Activated CD8-positive, alpha-beta memory T cell treated with anti-CD3 and anti-CD28 coated beads, Interleukin-2, amount 10 ng/mL, durations not matched to agents 7 days and 5 days (primary cell): ENCODE measurements at regions not wholly inside any gene's neighbourhood (a gene's known extent, or its start where the extent isn't known, plus 50 kb on each side); places are given as distances from the start of the nearest gene placed in this dataset.
A peak's percentile ranks its signal among the peaks of the same experiment; 100 is the strongest.

Experiments
- ATAC-seq: fragments of 150-1000 bp; cut with Tn5 transposase; one replicate; pipeline ENCODE4 v1.10.0; 2021; ENCODE audit warnings: moderate library complexity
- CTCF ChIA-PET: fragments of 350-600 bp; sonication (Branson Sonifier 250); formaldehyde crosslinking; loops from one replicate; lab custom pipeline; 2021; ENCODE audit warnings: antibody characterized with exemption; lab: Charles Lee
- DNase-seq: peaks from one replicate; pipeline ENCODE4 v3.0.0-alpha.2; 2020
- H3K27ac Mint-ChIP-seq: one replicate; pipeline ENCODE4 v1.8.0; 2021; ENCODE audit warnings: mild to moderate bottlenecking, mixed read lengths
- H3K27me3 Mint-ChIP-seq: one replicate; pipeline ENCODE4 v1.8.0; 2021; ENCODE audit warnings: mixed read lengths
- H3K36me3 Mint-ChIP-seq: one replicate; pipeline ENCODE4 v1.8.0; 2021; ENCODE audit warnings: mild to moderate bottlenecking, mixed read lengths
- H3K4me1 Mint-ChIP-seq: one replicate; pipeline ENCODE4 v1.8.0; 2021; ENCODE audit warnings: mixed read lengths
- H3K4me3 Mint-ChIP-seq: one replicate; pipeline ENCODE4 v1.8.0; 2021; ENCODE audit warnings: mild to moderate bottlenecking, moderate library complexity, mixed read lengths
- H3K9me3 Mint-ChIP-seq: one replicate; pipeline ENCODE4 v1.8.0; 2022; ENCODE audit warnings: low read depth, mixed read lengths

DNA sequence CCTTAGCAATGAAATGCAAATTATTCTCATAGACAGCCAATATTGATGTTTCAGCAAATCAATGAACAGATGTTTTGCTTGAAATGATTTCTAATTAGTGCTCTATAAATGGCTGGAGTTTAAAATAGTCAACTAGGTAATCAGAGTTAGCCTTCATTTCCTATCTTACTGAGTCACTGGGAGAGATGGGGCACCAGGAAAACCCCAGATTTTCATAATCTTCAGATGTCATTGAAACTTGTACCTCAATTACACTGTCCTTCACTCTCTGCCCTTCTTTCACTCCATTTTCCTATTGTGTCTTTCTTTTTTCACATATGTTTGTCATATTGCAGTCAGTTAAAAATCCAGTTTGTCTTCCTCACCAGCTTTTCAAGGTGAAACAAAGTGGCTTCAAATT is 92.7 kb downstream of the C12orf75 start:
- Mint-ChIP-seq H3K27ac (no peak overlapping the region), H3K4me3 (no peak overlapping the region), H3K36me3 (no peaks in the 10 kb centered on the region), H3K4me1 (peaks cover 4% of the 10 kb centered on the region), H3K27me3 (peaks cover 5% of the 10 kb centered on the region), H3K9me3 (no peaks in the 10 kb centered on the region)
- DNase-seq: no peak
- ATAC-seq: no peak
- CTCF ChIA-PET: no interaction called here

DNA sequence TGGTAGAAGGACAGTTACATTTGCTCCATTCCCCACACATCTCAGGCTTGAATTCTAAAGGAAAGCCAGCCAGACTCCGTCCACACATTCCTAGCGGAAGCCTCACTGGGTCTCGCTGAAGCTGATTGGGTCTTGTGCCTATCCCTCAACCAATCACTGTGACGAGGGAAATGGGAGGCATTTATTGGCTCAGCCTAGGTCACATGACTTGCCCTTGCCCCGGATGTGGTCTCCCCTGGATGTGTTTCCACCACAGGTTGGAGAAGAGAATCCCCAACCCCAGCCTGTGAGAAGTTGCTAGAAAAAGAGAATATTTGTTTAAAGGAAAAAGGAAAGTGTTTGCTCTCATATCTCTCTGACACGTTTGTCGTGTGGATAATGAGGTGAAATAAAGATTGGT is 93.4 kb downstream of the C12orf75 start:
- Mint-ChIP-seq H3K4me3 (no peak overlapping the region), H3K27ac (no peak overlapping the region), H3K9me3 (no peaks in the 10 kb centered on the region), H3K4me1 (peaks cover 4% of the 10 kb centered on the region), H3K27me3 (peaks cover 5% of the 10 kb centered on the region), H3K36me3 (no peaks in the 10 kb centered on the region)
- DNase-seq (no peak), ATAC-seq (no peak)
- CTCF ChIA-PET: no interaction called here

DNA sequence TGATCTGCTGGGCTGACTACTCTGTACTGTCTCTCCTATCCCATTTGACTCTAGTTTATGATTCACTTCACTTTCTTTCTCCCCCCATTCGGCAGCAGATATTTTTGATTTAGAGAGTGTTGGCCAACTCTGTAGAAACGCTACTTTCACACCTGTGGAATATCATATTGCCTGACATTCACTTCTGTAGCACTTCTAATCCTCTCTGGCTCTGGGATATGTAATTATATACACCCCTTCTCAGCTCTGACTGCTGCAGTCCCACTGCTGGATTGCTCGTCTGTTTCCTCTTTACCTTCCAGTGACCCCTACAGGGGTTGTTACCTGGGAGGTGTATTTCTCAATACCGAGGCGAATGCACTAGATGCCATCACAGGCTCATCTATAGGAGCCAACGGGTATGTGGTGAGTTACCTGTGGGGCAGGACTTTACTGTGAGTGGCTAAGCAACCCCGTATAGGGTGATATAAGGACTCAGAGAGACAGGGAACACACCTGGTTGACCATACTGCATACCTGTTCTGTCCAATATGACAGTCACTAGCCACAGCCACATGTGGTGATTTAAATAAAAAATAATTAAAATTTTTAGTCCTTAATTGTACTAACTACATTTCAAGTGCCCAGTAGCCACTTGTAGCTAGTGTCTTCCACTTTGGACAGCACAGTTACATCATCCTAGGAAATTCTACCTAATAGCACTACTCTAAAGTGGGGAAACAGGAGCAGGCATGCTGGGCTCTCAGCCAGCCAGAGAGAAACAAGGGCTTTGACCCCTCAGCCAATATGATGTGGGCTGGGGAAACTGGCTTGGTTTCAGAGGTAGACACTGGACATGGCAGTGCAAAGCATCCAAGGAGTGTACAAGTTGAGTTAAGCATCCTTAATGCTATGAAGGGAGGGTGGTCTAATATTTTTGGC is 95.0 kb downstream of the C12orf75 start:
- H3K4me3 Mint-ChIP-seq: no peak overlapping the region
- ATAC-seq: no peak
- peaks cover 5% of the 10 kb centered on the region for H3K27me3 Mint-ChIP-seq
- CTCF ChIA-PET: interaction anchor here (1.0 kb wide), 1 partner anchor 710 kb away, joined by 3 read pairs; no protein-coding TSS in a partner anchor
- H3K36me3 Mint-ChIP-seq: no peaks in the 10 kb centered on the region
- no peak overlapping the region for H3K27ac Mint-ChIP-seq
- peaks cover 4% of the 10 kb centered on the region for H3K4me1 Mint-ChIP-seq
- no peak for DNase-seq
- no peaks in the 10 kb centered on the region for H3K9me3 Mint-ChIP-seq

DNA sequence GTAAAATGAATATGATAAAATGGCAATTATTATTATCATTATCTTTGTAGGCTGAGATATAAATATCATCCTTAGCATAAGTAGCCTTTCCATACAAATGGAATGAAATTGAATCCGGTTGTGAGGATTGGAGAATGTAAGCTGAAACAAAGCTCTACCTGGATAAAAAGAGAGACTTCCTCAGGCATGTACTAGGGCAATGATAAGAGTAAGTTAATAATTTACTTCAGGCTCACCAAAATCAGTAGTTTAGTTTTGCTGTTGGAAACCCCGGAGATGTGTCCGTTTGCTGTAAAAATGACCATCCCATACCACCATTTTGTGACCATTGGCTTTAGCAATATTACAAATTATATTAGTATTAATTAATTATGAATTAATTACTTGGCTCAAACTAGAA is 96.3 kb downstream of the C12orf75 start:
- no peak overlapping the region for H3K4me3 Mint-ChIP-seq
- peaks cover 5% of the 10 kb centered on the region for H3K27me3 Mint-ChIP-seq

DNA sequence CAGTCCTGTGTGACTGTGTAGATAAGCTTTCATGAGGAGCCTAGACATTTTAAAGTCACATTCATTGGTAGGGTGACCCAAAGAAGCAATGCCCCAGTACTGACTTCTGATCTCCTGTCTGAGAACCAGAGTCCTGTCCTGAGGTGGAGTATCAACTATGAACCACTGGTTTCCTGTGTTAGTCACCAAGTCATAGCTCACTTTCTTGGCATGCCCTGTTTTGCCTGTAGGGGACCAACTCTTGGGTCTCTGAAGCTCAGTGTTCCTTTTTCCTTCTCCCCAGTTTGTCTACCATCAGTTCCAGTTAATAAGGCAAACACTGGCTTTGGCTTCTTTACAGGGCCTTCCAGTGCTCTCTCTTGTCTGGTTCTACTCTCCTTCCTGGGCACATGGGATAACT is 97.4 kb downstream of the C12orf75 start:
- H3K4me3 Mint-ChIP-seq: no peak overlapping the region
- no peaks in the 10 kb centered on the region for H3K9me3 Mint-ChIP-seq
- DNase-seq: no peak
- peaks cover 5% of the 10 kb centered on the region for H3K27me3 Mint-ChIP-seq
- H3K27ac Mint-ChIP-seq: no peak overlapping the region
- H3K36me3 Mint-ChIP-seq: no peaks in the 10 kb centered on the region
- peaks cover 4% of the 10 kb centered on the region for H3K4me1 Mint-ChIP-seq
- CTCF ChIA-PET: no interaction called here
- peak; percentile 51 for ATAC-seq

More for the DNA sequence above, 96.3 kb downstream of the C12orf75 start:
- CTCF ChIA-PET: no interaction called here
- Mint-ChIP-seq H3K36me3 (no peaks in the 10 kb centered on the region), H3K9me3 (no peaks in the 10 kb centered on the region), H3K4me1 (peaks cover 4% of the 10 kb centered on the region), H3K27ac (no peak overlapping the region)
- DNase-seq (no peak), ATAC-seq (no peak)

DNA sequence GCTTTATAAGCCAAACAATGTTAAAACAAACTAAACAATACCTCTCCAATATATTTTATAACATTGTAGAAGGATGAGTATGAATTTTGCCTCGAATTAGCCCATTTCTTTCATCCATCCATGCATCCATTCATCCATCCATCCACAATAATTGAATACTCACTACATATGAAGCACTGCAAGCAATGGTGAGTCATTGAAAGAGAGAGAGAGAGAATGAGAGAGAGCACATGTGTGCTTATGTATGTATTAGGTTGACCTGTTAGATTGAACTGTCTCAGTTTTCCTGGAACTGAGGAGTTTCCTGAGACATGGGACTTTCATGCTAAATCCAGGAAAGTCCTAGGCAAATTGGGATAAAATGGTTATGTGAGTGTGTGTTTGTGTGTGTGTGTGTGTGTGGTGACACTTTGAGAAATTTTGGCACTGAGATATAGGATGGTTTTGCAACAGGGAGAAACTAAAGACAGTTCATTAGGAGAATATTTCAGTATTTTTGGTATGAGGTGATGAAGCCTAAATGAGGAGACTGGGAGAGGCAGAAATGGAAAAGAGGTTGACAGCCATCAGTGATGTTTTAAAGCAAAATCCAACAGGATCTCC is 98.4 kb downstream of the C12orf75 start:
- ATAC-seq: no peak
- Mint-ChIP-seq H3K27ac (no peak overlapping the region), H3K4me3 (no peak overlapping the region), H3K4me1 (peaks cover 3% of the 10 kb centered on the region), H3K27me3 (peaks cover 5% of the 10 kb centered on the region), H3K36me3 (no peaks in the 10 kb centered on the region), H3K9me3 (no peaks in the 10 kb centered on the region)
- CTCF ChIA-PET: no interaction called here
- no peak for DNase-seq

DNA sequence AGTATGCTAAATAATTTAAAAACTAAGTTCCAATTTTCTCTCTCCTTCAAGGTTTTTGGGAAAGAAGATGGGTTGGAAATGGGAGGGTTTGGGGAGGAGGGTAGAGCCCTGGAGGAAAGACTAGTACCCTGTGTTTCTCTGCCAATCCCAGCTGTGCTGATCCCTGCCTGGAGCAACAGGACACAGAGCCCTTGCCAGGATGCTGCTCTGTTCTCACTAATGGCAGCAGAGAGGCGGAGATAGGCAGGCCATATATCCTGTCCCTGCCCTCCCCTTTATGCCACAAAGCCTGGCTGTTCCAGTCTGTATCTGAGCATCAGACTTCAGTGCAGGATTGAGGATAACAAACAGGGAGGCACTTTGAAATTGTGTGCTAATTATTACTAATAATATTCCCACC is 99.0 kb downstream of the C12orf75 start:
- DNase-seq: no peak
- CTCF ChIA-PET: no interaction called here
- no peak overlapping the region for H3K4me3 Mint-ChIP-seq
- peaks cover 3% of the 10 kb centered on the region for H3K4me1 Mint-ChIP-seq
- H3K9me3 Mint-ChIP-seq: no peaks in the 10 kb centered on the region
- H3K27me3 Mint-ChIP-seq: peaks cover 5% of the 10 kb centered on the region
- no peak overlapping the region for H3K27ac Mint-ChIP-seq
- ATAC-seq: no peak
- no peaks in the 10 kb centered on the region for H3K36me3 Mint-ChIP-seq

DNA sequence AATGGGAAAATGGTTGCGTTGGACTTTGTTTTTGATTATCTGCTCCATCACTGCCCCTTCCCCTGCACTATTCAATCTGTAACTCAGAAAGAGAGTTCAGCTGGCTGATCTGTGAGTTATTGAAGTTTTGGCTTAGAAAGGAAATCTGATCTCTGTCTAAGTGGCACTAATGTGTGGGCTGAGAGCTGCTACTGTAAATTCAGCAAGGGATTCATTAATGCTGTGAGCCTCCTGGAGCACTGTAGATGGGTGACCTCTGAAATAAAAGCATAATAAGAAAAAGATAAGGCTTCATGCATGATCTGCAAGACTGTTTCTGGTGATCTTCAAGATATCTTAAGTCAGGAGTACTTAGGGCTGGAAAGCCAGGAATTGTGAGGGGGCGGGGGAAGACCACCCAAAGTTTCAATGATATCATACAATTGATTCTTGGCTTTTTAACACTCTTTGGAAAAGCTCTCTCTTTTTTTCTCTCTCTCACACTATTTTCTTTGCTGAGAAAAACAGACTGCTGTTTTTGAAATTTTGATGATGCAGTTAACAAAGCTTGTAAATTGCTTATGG is 101.1 kb downstream of the C12orf75 start:
- Mint-ChIP-seq H3K36me3 (no peaks in the 10 kb centered on the region), H3K9me3 (no peaks in the 10 kb centered on the region), H3K27ac (no peak overlapping the region), H3K27me3 (peaks cover 18% of the 10 kb centered on the region), H3K4me3 (no peak overlapping the region), H3K4me1 (peaks cover 3% of the 10 kb centered on the region)
- CTCF ChIA-PET: no interaction called here
- DNase-seq (no peak), ATAC-seq (no peak)

DNA sequence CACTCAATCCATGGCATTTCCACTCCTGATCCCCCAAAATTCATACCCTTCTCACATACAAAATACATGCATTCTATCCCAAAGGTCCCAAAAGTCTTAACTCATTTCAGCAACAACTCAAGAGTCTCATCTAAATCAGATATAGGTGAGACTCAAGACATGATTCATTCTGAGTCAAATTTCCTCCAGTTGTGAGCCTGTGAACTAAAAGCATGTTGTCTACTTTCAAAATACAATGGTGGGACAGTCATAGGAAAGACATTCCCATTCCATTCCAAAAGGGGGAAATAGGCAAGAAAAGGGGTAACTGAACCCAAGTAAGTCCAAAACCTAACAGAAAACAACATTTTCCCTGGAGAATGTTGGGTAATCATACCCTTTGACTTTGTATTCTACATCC is 103.3 kb downstream of the C12orf75 start:
- Mint-ChIP-seq H3K36me3 (no peaks in the 10 kb centered on the region), H3K27me3 (peaks cover 19% of the 10 kb centered on the region), H3K9me3 (no peaks in the 10 kb centered on the region), H3K4me3 (no peak overlapping the region), H3K4me1 (no peaks in the 10 kb centered on the region), H3K27ac (no peak overlapping the region)
- ATAC-seq (no peak), DNase-seq (no peak)
- CTCF ChIA-PET: no interaction called here

DNA sequence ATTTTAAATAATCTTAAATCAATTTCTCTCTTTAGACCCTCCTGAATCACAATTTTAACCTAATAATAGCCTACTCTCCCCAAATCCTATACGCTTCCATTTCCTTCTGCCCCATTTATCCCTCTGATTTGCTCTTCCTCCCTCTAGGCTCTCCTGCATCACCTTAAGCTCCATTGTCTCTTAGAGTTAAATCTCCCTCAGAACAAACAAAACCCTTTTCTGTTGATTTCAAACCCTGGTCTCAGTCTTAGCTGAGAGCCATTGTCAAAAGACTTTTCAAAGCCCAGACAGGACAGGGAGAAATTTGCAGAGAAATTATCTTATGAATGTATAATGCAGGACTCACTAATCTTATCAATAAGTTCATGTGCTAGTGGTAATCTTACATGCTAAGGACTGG is 106.1 kb downstream of the C12orf75 start:
- ATAC-seq (no peak), DNase-seq (no peak)
- no peak overlapping the region for H3K4me3 Mint-ChIP-seq
- CTCF ChIA-PET: no interaction called here
- H3K9me3 Mint-ChIP-seq: peaks cover 3% of the 10 kb centered on the region
- no peak overlapping the region for H3K27ac Mint-ChIP-seq
- no peaks in the 10 kb centered on the region for H3K36me3 Mint-ChIP-seq
- peaks cover 19% of the 10 kb centered on the region for H3K27me3 Mint-ChIP-seq
- H3K4me1 Mint-ChIP-seq: no peaks in the 10 kb centered on the region

DNA sequence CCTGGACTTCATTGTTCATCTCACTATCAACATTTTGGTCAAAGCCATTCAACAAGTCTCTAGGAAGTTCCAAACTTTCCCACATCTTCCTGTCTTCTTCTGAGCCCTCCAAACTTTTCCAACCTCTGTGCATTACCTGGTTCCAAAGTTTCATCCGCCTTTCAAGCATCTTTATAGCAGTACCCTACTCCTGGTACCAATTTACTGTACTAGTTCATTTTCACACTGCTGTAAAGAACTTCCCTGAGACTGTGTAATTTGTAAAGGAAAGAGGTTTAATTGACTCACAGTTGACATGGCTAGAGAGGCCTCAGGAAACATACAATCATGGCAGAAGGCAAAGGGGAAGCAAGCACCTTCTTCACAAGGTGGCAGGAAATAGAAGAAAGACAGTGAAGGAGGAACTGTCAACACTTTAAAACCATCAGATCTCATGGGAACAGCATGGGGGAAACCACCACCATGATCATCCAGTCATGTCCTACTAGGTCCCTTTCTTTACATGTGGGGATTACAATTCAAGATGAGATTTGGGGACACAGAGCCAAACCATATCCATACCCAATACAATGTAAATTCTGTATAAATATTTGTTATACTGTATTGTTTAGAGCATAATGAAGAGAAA is 109.7 kb downstream of the C12orf75 start:
- Mint-ChIP-seq H3K4me1 (no peaks in the 10 kb centered on the region), H3K27me3 (peaks cover 49% of the 10 kb centered on the region), H3K9me3 (peaks cover 3% of the 10 kb centered on the region), H3K27ac (no peak overlapping the region), H3K36me3 (no peaks in the 10 kb centered on the region), H3K4me3 (no peak overlapping the region)
- ATAC-seq (no peak), DNase-seq (no peak)
- CTCF ChIA-PET: no interaction called here

DNA sequence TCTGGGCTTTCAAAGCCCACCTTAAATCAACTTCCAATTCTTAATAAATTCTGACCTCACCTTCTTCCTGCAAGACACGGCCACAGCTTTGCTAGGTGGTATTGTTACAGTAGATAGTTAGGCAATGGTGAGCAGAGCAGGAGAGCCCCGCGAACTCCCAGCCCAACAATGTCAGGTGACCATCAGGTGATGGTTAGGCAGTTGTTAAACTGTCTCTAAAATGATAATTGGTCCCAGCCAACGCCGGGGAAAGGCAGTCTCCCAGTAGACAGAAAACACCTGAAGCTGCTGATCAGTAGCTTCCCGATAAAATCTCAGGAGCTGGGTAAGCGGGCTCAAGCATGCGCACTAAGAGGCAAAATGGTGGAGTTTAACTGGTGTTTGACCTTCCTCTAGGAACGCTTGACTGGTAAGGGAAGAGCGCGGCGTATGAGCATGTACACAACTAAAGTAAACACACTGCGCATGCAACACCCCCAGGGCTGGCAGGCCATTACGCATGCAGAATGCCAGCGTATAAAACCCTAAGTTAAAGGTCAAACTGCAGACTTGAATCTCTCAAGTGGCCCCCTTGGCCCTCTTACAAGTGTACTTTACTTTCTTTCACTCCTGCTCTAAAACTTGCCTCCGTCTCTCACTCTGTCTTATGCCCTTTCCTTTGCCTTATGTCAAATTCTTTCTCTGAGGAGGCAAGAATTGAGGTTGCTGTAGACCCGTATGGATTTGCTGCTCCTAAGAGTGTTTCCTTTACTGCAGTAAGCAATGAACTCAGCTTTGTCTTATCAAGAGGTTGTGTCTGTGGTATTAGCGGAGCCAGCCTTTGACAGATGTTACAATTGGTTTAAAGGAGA is 113.5 kb downstream of the C12orf75 start:
- H3K4me3 Mint-ChIP-seq: no peak overlapping the region
- peaks cover 3% of the 10 kb centered on the region for H3K9me3 Mint-ChIP-seq
- DNase-seq (no peak), ATAC-seq (no peak)
- H3K27ac Mint-ChIP-seq: no peak overlapping the region
- CTCF ChIA-PET: no interaction called here
- H3K36me3 Mint-ChIP-seq: no peaks in the 10 kb centered on the region
- no peaks in the 10 kb centered on the region for H3K4me1 Mint-ChIP-seq
- H3K27me3 Mint-ChIP-seq: peaks cover 37% of the 10 kb centered on the region

DNA sequence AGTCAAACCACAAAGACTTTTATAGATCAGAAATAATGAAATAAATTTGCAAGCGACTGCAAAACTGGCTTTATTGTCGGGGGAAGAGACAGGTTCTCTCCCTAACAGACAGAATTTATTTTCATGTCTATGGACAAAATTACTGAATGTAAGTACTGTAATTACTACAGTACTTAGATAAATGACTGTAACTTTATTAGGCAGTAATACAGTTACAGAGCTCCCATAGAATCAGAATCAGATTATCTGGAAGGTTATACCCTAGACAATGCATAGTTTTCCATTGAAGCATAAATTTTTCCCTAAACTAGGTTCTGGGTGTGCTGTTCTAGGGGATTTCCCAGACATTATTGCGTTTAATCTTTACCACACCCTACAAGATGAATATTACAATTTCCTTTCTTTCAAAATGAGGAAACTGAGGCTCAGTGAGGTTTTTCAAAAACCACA is 114.2 kb downstream of the C12orf75 start:
- CTCF ChIA-PET: no interaction called here
- H3K36me3 Mint-ChIP-seq: no peaks in the 10 kb centered on the region
- H3K4me3 Mint-ChIP-seq: no peak overlapping the region
- peaks cover 40% of the 10 kb centered on the region for H3K27me3 Mint-ChIP-seq
- H3K4me1 Mint-ChIP-seq: no peaks in the 10 kb centered on the region
- no peak for DNase-seq
- ATAC-seq: no peak
- peaks cover 3% of the 10 kb centered on the region for H3K9me3 Mint-ChIP-seq
- H3K27ac Mint-ChIP-seq: no peak overlapping the region
